Caco-2 (cell line): ENCODE measurements at regions not wholly inside any gene's neighbourhood (a gene's known extent, or its start where the extent isn't known, plus 50 kb on each side); places are given as distances from the start of the nearest gene placed in this dataset.

Experiments
- BruUV-seq: library from RNA; stranded (reverse); fragments of 400-500 nt; replicated peaks from 2 replicates; lab custom pipeline; 2021; lab: Mats Ljungman, UMichigan
- CTCF ChIA-PET: fragments of 300-600 bp; sonication (Branson Sonifier 250); formaldehyde crosslinking; loops from one replicate; lab custom pipeline; 2022; ENCODE audit warnings: antibody characterized with exemption; lab: Charles Lee
- POLR2A ChIA-PET: fragments of 300-600 bp; sonication (Branson Sonifier 250); formaldehyde crosslinking; loops from one replicate; lab custom pipeline; 2022; ENCODE audit warnings: antibody characterized with exemption; lab: Charles Lee
- DNase-seq, 2 experiments: peaks; one replicate each; pipeline versions ENCODE4 v3.0.0 to v3.0.0-alpha.2; 2020 to 2022
- H3K27me3 ChIP-seq: replicated peaks from 2 replicates; pipeline ENCODE4 v1.6.0; 2011; ENCODE audit warnings: low read length; ENCODE audit not compliant: control insufficient read depth, insufficient read depth
- H3K36me3 ChIP-seq: 2 replicates; pipeline ENCODE4 v1.5.1; 2011; ENCODE audit warnings: low read length; ENCODE audit not compliant: control insufficient read depth, insufficient read depth
- H3K4me1 ChIP-seq: fragments of 250-450 bp; sonication (Bioruptor Pico); 2 replicates; pipeline ENCODE4 v1.5.1; 2020; ENCODE audit warnings: mild to moderate bottlenecking
- H3K4me3 ChIP-seq: 2 replicates; pipeline ENCODE4 v1.5.1; 2011; ENCODE audit warnings: low read depth, mild to moderate bottlenecking, control low read depth, low read length
- H3K9me3 ChIP-seq: fragments of 250-450 bp; sonication (Bioruptor Pico); 2 replicates; pipeline ENCODE4 v1.5.1; 2020; ENCODE audit warnings: mild to moderate bottlenecking, moderate library complexity
- H3K27ac Mint-ChIP-seq: one replicate; pipeline ENCODE4 v1.8.0; 2022; ENCODE audit warnings: mixed read lengths; ENCODE audit not compliant: unreplicated experiment
- H3K27me3 Mint-ChIP-seq: one replicate; pipeline ENCODE4 v1.8.0; 2022; ENCODE audit warnings: mixed read lengths; ENCODE audit not compliant: insufficient read depth, unreplicated experiment
- H3K36me3 Mint-ChIP-seq: one replicate; pipeline ENCODE4 v1.8.0; 2022; ENCODE audit warnings: mild to moderate bottlenecking, mixed read lengths; ENCODE audit not compliant: insufficient read depth, unreplicated experiment
- H3K4me1 Mint-ChIP-seq: one replicate; pipeline ENCODE4 v1.8.0; 2022; ENCODE audit warnings: low read depth, mixed read lengths; ENCODE audit not compliant: unreplicated experiment
- H3K4me3 Mint-ChIP-seq: one replicate; pipeline ENCODE4 v1.8.0; 2022; ENCODE audit warnings: mild to moderate bottlenecking, moderate library complexity, mixed read lengths; ENCODE audit not compliant: unreplicated experiment
- H3K9me3 Mint-ChIP-seq: one replicate; pipeline ENCODE4 v1.8.0; 2022; ENCODE audit warnings: mixed read lengths; ENCODE audit not compliant: unreplicated experiment
- intact Hi-C: fragments of 100-400 bp; cut with micrococcal nuclease; formaldehyde crosslinking; loops from one replicate; pipeline ENCODE4 v1.10.0; 2022; ENCODE audit not compliant: unreplicated experiment
- TF ChIP-seq, protein P1 (sequence below), 2 experiments: fragments of 200-600 bp in 1 of 2; IDR thresholded peaks; 1 replicate in 1 of 2; 2 replicates in 1 of 2; pipeline versions ENCODE4 v1.5.1 to v1.8.0; 2011 to 2022; ENCODE audit warnings: antibody characterized with exemption in 1 of 2, control low read depth in 1 of 2, inconsistent platforms in 1 of 2, low read depth in 1 of 2, low read length in 1 of 2, mild to moderate bottlenecking in 1 of 2, moderate library complexity in 1 of 2; ENCODE audit not compliant: insufficient read depth in 1 of 2, severe bottlenecking in 1 of 2, unreplicated experiment in 1 of 2

DNA sequence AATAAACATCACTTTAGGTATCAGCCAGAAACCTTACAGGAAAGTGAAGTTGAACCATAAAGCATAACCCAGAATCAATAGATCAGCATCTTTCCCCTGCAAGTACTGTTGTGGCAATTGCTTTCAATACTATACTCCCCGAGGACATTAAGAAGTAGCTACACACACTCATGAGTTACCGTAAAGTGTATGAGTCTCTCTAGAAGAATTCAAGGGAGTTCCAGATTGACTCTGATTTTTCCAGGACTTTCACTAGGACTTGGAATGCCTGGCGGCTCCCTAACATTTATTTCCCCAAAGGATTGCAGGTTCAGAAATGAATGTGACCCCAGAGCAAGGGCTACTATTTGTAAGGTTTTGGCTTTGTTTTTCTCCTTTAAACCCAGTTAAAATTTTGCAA is 465.4 kb upstream of the MDGA2 start:
- H3K4me1 ChIP-seq = no peaks in the 10 kb centered on the region
- H3K27me3 ChIP-seq = no peaks in the 10 kb centered on the region
- POLR2A ChIA-PET = no interaction called here
- TF ChIP-seq, protein P1, sequence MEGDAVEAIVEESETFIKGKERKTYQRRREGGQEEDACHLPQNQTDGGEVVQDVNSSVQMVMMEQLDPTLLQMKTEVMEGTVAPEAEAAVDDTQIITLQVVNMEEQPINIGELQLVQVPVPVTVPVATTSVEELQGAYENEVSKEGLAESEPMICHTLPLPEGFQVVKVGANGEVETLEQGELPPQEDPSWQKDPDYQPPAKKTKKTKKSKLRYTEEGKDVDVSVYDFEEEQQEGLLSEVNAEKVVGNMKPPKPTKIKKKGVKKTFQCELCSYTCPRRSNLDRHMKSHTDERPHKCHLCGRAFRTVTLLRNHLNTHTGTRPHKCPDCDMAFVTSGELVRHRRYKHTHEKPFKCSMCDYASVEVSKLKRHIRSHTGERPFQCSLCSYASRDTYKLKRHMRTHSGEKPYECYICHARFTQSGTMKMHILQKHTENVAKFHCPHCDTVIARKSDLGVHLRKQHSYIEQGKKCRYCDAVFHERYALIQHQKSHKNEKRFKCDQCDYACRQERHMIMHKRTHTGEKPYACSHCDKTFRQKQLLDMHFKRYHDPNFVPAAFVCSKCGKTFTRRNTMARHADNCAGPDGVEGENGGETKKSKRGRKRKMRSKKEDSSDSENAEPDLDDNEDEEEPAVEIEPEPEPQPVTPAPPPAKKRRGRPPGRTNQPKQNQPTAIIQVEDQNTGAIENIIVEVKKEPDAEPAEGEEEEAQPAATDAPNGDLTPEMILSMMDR (IDR thresholded peaks at IDR 0.05; ENCODE audit: insufficient read depth in 1 of 2, low read depth in 1 of 2, low read length in 1 of 2, severe bottlenecking in 1 of 2, unreplicated experiment in 1 of 2) = no peak
- Mint-ChIP-seq H3K4me1 (no peaks in the 10 kb centered on the region), H3K9me3 (no peaks in the 10 kb centered on the region), H3K36me3 (no peaks in the 10 kb centered on the region), H3K4me3 (no peak overlapping the region), H3K27me3 (no peaks in the 10 kb centered on the region), H3K27ac (no peak overlapping the region)
- H3K9me3 ChIP-seq = no peaks in the 10 kb centered on the region
- BruUV-seq = no TSS peak
- H3K4me3 ChIP-seq = no peak overlapping the region
- no peak for DNase-seq
- intact Hi-C loops = no loop called here
- CTCF ChIA-PET = no interaction called here
- no peaks in the 10 kb centered on the region for H3K36me3 ChIP-seq

DNA sequence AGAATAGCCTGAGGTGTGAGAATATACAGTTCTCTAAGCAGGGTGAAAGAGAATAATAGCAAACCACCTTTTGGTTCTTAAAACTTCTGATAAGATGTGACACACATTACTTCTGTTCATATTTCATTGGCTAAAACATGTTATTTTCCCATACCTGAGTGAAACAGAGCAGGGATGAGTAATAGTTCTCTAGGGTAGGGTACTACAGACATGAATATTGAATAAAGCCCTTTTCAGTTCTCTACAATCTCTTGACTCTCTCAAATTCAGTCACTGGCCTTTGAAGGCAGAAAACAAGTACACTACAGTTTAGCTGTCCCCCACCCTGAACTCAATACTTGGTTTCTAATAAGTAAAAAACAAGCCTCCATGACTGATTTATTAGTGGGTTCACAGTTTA is 454.1 kb upstream of the MDGA2 start:
- no peak overlapping the region for H3K4me3 ChIP-seq
- H3K36me3 ChIP-seq = no peaks in the 10 kb centered on the region
- H3K27ac Mint-ChIP-seq = no peak overlapping the region
- no peaks in the 10 kb centered on the region for H3K9me3 ChIP-seq
- TF ChIP-seq, protein P1 (IDR thresholded peaks at IDR 0.05; ENCODE audit: insufficient read depth in 1 of 2, low read depth in 1 of 2, low read length in 1 of 2, severe bottlenecking in 1 of 2, unreplicated experiment in 1 of 2) = no peak
- peaks cover 9% of the 10 kb centered on the region for H3K4me1 Mint-ChIP-seq
- no peaks in the 10 kb centered on the region for H3K36me3 Mint-ChIP-seq
- intact Hi-C loops = no loop called here
- no peaks in the 10 kb centered on the region for H3K9me3 Mint-ChIP-seq
- CTCF ChIA-PET = no interaction called here
- H3K27me3 ChIP-seq = no peaks in the 10 kb centered on the region
- no peak overlapping the region for H3K4me3 Mint-ChIP-seq
- no peak for DNase-seq
- no TSS peak for BruUV-seq
- no peaks in the 10 kb centered on the region for H3K27me3 Mint-ChIP-seq
- POLR2A ChIA-PET = no interaction called here
- no peaks in the 10 kb centered on the region for H3K4me1 ChIP-seq

DNA sequence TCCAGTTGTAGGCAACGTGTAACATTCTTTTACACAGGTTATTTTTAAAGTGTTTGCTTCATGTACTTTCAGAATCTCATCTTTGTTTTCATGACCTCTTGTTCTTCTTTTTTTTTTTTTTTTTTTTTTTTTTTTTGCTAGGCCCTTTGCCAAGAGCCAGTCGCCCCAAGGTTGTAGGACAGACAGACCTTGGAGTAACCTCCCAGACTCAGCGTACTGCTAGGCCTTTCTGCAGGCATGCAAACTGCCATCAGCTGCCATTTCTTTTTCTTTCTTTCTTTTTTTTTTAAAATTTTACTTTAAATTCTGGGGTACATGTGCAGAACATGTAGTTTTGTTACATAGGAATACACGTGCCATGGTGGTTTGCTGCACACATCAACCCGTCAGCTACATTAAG is 452.3 kb upstream of the MDGA2 start:
- no peak for DNase-seq
- ChIA-PET POLR2A (no interaction called here), CTCF (no interaction called here)
- H3K27ac Mint-ChIP-seq = no peak overlapping the region
- no peaks in the 10 kb centered on the region for H3K27me3 Mint-ChIP-seq
- TF ChIP-seq, protein P1 (IDR thresholded peaks at IDR 0.05; ENCODE audit: insufficient read depth in 1 of 2, low read depth in 1 of 2, low read length in 1 of 2, severe bottlenecking in 1 of 2, unreplicated experiment in 1 of 2) = no peak
- H3K36me3 Mint-ChIP-seq = no peaks in the 10 kb centered on the region
- H3K9me3 ChIP-seq = no peaks in the 10 kb centered on the region
- intact Hi-C loops = no loop called here
- H3K4me3 ChIP-seq = no peak overlapping the region
- H3K4me1 Mint-ChIP-seq = peaks cover 9% of the 10 kb centered on the region
- no peak overlapping the region for H3K4me3 Mint-ChIP-seq
- H3K36me3 ChIP-seq = no peaks in the 10 kb centered on the region
- no TSS peak for BruUV-seq
- no peaks in the 10 kb centered on the region for H3K27me3 ChIP-seq
- H3K4me1 ChIP-seq = no peaks in the 10 kb centered on the region
- no peaks in the 10 kb centered on the region for H3K9me3 Mint-ChIP-seq
